ENCODE measurements at regions not wholly inside any gene's neighbourhood (a gene's known extent, or its start where the extent isn't known, plus 50 kb on each side); places are given as distances from the start of the nearest gene placed in this dataset.
"Not testable (repeated sequence)": the region's sequence is repeated elsewhere in the genome, so short reads cannot be mapped to it uniquely, and the experiment has no call there.

DNA sequence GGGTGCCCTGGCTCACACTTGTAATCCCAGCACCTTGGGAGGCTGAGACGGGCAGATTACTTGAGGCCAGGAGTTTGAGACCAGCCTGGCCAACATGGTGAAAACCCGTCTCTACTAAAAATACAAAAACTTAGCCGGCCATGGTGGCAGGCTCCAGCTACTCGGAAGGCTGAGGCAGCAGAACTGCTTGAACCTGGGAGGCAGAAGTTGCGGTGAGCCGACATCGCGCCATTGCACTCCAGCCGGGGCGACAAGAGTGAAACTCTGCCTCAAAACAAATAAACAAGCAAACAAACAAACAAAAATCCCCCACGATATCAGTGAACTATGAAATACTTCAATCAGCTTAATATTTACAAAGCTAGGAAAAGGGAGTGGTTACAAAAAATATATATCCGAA is 382.3 kb upstream of the KCND2 start:
- Mint-ChIP-seq H3K4me1 (ENCODE audit: low read depth in 2 of 2) (no peaks in the 10 kb centered on the region), H3K36me3 (no peaks in the 10 kb centered on the region), H3K4me3 (no peak overlapping the region), H3K27me3 (no peaks in the 10 kb centered on the region), H3K9me3 (peaks cover 10% of the 10 kb centered on the region), H3K27ac (no peak overlapping the region)
- ATAC-seq = no peak
- no peak for DNase-seq (ENCODE audit: low spot score)

DNA sequence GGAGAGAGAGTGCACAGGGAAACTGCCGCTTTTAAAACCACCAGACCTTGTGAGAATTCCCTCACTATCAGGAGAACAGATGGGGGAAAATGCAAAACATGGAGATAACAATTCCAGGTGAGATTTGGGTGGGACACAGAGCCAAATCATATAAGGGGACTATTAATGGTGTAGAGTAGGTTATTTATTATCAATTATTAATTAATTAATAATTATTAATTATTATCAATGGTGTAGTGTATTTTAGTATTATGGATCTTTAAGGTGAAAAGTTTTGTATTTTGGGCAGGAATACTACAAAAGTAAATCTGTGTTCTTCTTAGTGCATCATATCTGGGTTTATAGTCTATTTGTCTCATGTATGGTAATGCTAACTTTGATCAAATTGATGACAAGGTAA is 377.7 kb upstream of the KCND2 start:
- Mint-ChIP-seq H3K27ac (no peak overlapping the region), H3K36me3 (peaks cover 11% of the 10 kb centered on the region), H3K9me3 (peaks cover 23% of the 10 kb centered on the region), H3K4me1 (ENCODE audit: low read depth in 2 of 2) (no peaks in the 10 kb centered on the region), H3K4me3 (no peak overlapping the region), H3K27me3 (no peaks in the 10 kb centered on the region)
- DNase-seq (ENCODE audit: low spot score) (no peak), ATAC-seq (no peak)

DNA sequence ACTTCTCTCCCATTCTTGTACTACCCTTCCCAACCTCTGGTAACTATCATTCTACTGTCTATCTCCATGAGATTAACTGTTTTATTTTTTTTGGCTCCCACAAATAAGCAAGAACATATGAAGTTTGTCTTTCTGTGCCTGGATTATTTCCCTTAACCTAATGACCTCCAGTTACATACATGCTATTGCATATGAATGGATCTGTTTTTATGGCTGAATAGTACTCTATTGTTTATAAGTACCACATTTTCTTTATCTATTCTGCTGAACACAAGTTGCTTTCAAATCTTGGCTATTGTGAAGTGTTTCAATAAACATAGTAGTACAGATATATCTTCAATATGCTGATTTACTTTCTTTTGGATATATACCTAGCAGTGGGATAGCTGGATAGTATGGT is 376.6 kb upstream of the KCND2 start:
- ATAC-seq (no peak), DNase-seq (ENCODE audit: low spot score) (no peak)
- H3K27ac Mint-ChIP-seq = no peak overlapping the region
- H3K27me3 Mint-ChIP-seq = no peaks in the 10 kb centered on the region
- H3K9me3 Mint-ChIP-seq = peaks cover 23% of the 10 kb centered on the region
- H3K4me3 Mint-ChIP-seq = no peak overlapping the region
- peaks cover 11% of the 10 kb centered on the region for H3K36me3 Mint-ChIP-seq
- no peaks in the 10 kb centered on the region for H3K4me1 Mint-ChIP-seq (ENCODE audit: low read depth in 2 of 2)

DNA sequence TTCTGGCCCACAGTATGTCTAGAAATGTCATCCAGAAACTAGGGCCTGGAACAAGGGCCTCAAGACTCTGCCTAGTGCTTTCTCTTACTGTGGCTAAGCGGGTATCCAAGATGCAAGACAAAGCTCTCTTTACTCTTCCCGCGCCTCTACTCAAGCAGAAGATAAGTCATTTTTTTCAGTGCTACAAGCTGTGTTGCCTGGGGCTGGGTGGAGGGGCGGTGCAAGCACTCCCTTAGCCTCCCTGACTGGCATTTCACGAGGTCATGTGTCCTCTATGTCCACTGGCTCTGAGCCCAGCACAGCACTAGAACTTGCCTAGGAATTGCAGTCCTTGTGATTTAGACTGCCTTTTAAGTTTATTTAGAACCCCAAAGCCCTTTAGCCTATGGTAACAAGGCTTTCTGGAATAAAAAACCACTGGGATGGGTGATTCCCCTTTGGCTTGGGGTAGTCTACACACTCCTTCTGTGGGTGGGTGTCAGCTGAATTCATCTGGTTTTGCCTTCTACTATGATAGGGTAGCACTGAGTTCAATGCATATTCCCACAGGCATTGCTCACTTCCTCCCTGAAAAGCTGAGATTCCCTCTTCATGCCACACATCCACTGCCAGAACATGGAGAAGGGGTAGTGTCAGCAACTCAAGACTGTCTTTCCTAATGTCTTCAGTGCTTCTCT is 371.8 kb upstream of the KCND2 start:
- peaks cover 27% of the 10 kb centered on the region for H3K9me3 Mint-ChIP-seq
- H3K27me3 Mint-ChIP-seq = no peaks in the 10 kb centered on the region
- no peak overlapping the region for H3K27ac Mint-ChIP-seq
- no peaks in the 10 kb centered on the region for H3K4me1 Mint-ChIP-seq (ENCODE audit: low read depth in 2 of 2)
- H3K4me3 Mint-ChIP-seq = no peak overlapping the region
- peaks cover 16% of the 10 kb centered on the region for H3K36me3 Mint-ChIP-seq
- ATAC-seq = no peak
- no peak for DNase-seq (ENCODE audit: low spot score)

DNA sequence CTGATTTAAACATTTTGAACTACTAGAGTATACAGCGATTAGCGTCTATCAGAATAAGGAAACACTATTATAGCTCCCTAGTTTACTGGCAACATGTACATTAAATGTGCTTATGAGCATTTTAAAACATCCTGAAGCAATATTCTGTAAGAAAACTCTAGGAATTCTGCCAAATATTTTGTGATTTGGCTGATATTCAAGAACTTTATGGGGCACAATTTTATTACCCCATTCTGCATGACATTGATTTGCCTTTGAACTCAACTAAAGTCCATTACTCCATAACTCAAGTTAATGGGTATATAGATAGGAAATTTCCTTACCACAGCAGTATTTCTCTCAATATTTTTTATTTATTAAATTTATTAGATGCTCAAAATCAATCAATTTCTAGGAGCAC is 369.9 kb upstream of the KCND2 start:
- no peak overlapping the region for H3K4me3 Mint-ChIP-seq
- H3K27me3 Mint-ChIP-seq = no peaks in the 10 kb centered on the region
- H3K9me3 Mint-ChIP-seq = peaks cover 18% of the 10 kb centered on the region
- no peak overlapping the region for H3K27ac Mint-ChIP-seq
- no peaks in the 10 kb centered on the region for H3K4me1 Mint-ChIP-seq (ENCODE audit: low read depth in 2 of 2)
- peaks cover 9% of the 10 kb centered on the region for H3K36me3 Mint-ChIP-seq
- ATAC-seq (no peak), DNase-seq (ENCODE audit: low spot score) (no peak)

DNA sequence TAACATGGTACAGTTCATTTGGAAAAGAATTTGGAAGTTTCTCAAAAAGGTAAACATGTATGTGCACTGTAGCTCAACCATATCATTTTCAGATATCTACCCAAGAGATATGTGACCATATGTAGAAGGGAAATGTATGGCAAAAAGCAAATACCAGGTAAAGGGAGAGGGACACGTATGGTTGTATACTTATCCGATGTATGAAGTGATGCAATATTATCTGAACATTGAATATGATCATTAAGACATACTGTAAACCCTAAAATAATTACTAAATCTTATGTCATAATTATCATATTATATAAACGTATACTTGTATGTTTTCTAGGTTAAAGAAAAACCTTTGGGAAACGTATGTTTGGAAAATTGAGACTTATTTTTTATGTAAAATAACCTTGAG is 367.5 kb upstream of the KCND2 start:
- Mint-ChIP-seq H3K4me3 (no peak overlapping the region), H3K9me3 (peaks cover 19% of the 10 kb centered on the region), H3K4me1 (ENCODE audit: low read depth in 2 of 2) (no peaks in the 10 kb centered on the region), H3K27me3 (no peaks in the 10 kb centered on the region), H3K36me3 (peaks cover 10% of the 10 kb centered on the region), H3K27ac (no peak overlapping the region)
- DNase-seq (ENCODE audit: low spot score) (no peak), ATAC-seq (no peak)

DNA sequence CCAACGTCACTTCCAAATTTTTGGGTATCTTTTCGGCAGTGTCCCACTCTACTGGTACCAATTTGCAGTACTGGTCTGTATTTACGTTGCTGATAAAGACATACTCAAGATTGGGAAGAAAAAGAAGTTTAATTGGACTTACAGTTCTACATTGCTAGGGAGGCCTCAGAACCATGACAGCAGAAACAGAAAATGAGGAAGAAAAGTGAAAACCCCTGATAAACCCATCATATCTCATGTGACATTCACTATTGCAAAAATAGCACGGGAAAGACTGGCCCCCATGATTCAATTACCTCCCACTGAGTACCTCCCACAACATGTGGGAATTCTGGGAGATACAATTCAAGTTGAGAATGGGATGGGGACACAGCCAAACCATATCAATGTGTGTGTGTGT is 364.0 kb upstream of the KCND2 start:
- ATAC-seq (no peak), DNase-seq (ENCODE audit: low spot score) (no peak)
- H3K4me1 Mint-ChIP-seq (ENCODE audit: low read depth in 2 of 2) = no peaks in the 10 kb centered on the region
- H3K9me3 Mint-ChIP-seq = peaks cover 18% of the 10 kb centered on the region
- H3K4me3 Mint-ChIP-seq = no peak overlapping the region
- no peak overlapping the region for H3K27ac Mint-ChIP-seq
- peaks cover 5% of the 10 kb centered on the region for H3K36me3 Mint-ChIP-seq
- H3K27me3 Mint-ChIP-seq = no peaks in the 10 kb centered on the region

DNA sequence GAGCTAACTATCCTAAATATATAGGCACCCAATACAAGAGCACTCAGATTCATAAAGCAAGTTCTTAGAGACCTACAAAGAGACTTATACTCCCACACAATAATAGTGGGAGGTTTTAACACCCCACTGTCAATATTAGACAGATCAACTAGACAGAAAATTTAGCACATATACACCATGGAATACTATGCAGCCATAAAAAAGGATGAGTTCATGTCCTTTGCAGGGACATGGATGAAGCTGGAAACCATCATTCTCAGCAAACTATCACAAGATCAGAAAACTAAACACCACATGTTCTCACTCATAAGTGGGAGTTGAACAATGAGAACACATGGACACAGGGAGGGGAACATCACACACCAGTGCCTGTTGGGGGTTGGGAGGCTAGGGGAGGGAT is 358.9 kb upstream of the KCND2 start:
- not testable (repeated sequence) for ATAC-seq; H3K36me3 Mint-ChIP-seq; DNase-seq (ENCODE audit: low spot score); H3K27me3 Mint-ChIP-seq; H3K4me1 Mint-ChIP-seq (ENCODE audit: low read depth in 2 of 2); H3K27ac Mint-ChIP-seq; H3K4me3 Mint-ChIP-seq
- peaks cover 12% of the 10 kb centered on the region for H3K9me3 Mint-ChIP-seq

DNA sequence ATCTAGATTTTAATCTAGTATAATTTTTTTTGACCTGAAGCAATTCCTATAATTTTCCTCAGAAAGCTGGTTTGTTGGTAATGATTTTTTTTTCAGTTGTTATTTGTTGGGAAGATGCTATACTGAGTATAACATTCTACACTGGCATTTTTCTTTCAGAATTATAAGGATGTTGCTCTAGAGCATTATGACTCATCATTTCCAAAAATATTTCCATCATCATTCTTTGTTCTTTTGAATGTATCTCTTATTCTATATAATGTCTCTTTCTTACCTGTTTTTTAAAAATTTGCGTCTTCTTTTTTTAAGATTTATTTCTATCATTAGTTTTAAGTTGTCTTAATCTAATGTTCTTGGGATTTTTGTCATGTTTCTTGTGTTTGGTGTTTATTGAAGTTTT is 356.5 kb upstream of the KCND2 start:
- Mint-ChIP-seq H3K36me3 (no peaks in the 10 kb centered on the region), H3K27ac (no peak overlapping the region), H3K27me3 (no peaks in the 10 kb centered on the region), H3K4me3 (no peak overlapping the region), H3K4me1 (ENCODE audit: low read depth in 2 of 2) (no peaks in the 10 kb centered on the region), H3K9me3 (peaks cover 12% of the 10 kb centered on the region)
- ATAC-seq (no peak), DNase-seq (ENCODE audit: low spot score) (no peak)

DNA sequence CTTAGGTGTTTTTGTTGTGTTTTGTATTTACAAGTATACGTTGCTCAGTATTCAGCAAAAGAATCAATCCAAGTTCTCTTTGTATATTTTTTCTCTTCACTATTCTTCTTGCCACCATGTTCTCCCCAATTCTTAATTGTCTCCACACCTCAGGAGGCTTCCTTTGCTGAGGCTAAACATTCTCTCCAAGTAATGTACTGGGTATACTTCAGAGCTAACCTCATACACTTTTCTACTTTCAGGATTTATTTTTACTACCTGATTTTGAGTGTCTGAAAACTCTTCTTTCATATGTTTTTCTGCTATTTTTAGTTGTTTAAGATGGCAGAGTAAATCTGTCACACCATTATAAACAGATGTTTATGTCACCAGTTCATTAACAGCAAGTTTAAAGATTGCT is 354.8 kb upstream of the KCND2 start:
- no peak for ATAC-seq
- Mint-ChIP-seq H3K4me3 (no peak overlapping the region), H3K9me3 (peaks cover 12% of the 10 kb centered on the region), H3K4me1 (ENCODE audit: low read depth in 2 of 2) (no peaks in the 10 kb centered on the region), H3K36me3 (no peaks in the 10 kb centered on the region), H3K27ac (no peak overlapping the region), H3K27me3 (no peaks in the 10 kb centered on the region)
- no peak for DNase-seq (ENCODE audit: low spot score)

DNA sequence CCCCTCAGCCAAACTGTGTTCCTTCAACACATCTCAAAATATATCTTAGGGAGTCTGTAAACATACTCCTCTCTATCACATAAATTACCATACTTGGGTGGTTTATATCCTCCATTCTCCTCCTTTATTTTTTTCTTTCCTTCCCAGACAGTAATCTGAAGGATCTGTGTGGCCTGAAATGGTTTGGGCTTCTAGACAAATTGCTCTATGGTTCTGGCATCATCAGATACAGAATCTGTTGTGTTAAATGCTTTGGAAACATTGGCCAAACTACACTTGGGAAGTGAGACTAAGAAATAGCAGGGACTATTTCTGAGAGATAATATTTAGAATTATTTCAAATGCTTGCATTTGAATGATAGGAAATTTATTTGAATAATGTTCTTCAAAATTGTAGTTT is 353.0 kb upstream of the KCND2 start:
- no peak for ATAC-seq
- no peak for DNase-seq (ENCODE audit: low spot score)
- no peaks in the 10 kb centered on the region for H3K27me3 Mint-ChIP-seq
- no peaks in the 10 kb centered on the region for H3K4me1 Mint-ChIP-seq (ENCODE audit: low read depth in 2 of 2)
- H3K9me3 Mint-ChIP-seq = peaks cover 4% of the 10 kb centered on the region
- no peak overlapping the region for H3K27ac Mint-ChIP-seq
- H3K4me3 Mint-ChIP-seq = no peak overlapping the region
- H3K36me3 Mint-ChIP-seq = no peaks in the 10 kb centered on the region

DNA sequence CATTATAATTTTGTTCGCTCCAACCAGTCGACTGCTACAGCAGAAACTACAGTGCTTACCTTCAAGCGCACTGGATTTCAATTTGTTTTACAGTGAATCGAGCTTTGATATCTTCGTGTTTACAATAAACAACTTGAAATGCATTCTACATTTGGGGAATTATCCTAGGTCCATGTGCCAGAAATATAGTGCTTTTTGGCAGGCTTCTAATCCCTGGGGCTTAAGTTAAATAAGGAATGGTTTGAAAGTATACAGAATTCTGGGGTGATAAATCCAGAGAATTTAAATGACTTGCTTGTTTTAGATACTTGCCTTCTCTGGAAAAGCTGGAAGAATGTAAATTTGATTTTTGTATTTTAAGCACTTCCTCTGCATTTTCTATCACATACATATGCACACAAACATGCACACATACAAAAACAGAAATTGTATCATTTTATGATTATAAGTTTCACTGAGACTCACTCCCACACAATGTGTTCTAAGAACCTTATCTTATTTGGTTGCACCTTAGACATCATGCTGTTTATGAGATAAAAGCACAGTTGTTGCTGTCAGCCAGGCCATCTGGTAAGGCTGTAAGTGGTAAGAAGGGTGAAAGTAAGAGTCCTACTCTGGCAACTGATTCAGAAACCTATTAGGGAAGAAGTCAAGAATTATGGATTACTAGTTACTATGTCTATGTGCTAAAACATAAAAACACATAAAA is 347.2 kb upstream of the KCND2 start:
- no peaks in the 10 kb centered on the region for H3K27me3 Mint-ChIP-seq
- H3K36me3 Mint-ChIP-seq = peaks cover 8% of the 10 kb centered on the region
- peaks cover 3% of the 10 kb centered on the region for H3K9me3 Mint-ChIP-seq
- no peak overlapping the region for H3K4me3 Mint-ChIP-seq
- ATAC-seq = no peak
- DNase-seq (ENCODE audit: low spot score) = no peak
- H3K27ac Mint-ChIP-seq = no peak overlapping the region
- no peaks in the 10 kb centered on the region for H3K4me1 Mint-ChIP-seq (ENCODE audit: low read depth in 2 of 2)

DNA sequence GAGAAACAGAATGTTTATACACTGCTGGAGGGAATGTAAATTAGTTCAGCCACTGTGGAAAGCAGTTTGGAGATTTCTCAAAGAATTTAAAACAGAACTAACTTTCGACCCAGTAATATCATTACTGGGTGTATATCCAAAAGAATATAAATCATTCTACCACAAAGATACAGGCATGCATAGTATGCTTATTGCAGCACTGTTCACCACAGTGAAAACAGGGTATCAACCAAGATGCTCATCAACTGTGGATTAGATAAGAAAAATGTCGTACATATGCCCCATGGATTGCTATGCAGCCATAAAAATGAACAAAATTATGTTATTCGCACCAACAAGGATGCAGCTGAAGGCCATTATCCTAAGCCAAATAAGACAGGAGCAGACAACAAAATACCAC is 343.1 kb upstream of the KCND2 start:
- no peak for ATAC-seq
- H3K36me3 Mint-ChIP-seq = peaks cover 8% of the 10 kb centered on the region
- H3K4me3 Mint-ChIP-seq = no peak overlapping the region

DNA sequence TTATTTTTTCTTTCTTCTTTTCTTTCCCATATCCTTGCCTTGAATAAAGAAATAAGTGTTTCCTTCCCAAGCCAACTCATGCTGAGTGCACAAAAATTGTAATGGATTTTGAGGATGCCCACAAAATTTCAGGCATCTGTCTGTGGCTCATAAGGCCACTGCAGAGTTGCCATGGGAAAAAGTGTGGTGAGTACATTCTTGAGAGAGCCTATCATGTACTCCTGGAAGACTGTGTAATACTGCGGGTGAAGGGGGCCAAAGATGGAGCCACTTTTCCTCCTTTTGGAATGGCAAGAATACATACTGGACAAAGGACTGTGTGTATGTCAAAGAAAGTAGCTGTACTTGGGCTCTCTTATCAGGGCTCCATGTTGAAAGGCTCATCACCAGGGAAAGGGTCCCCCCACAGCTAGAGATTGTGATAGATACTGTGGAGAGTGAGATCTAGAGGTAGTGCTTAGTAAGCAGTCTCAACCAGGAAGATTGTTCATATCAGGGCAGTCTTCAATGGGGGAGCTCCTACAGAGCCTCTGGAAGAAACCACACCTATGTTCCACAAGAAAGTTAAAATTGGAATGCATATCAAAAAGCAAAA is 341.6 kb upstream of the KCND2 start:
- no peak overlapping the region for H3K4me3 Mint-ChIP-seq
- no peaks in the 10 kb centered on the region for H3K4me1 Mint-ChIP-seq (ENCODE audit: low read depth in 2 of 2)
- DNase-seq (ENCODE audit: low spot score) (no peak), ATAC-seq (no peak)
- H3K27ac Mint-ChIP-seq = no peak overlapping the region
- H3K36me3 Mint-ChIP-seq = peaks cover 4% of the 10 kb centered on the region
- H3K27me3 Mint-ChIP-seq = no peaks in the 10 kb centered on the region
- H3K9me3 Mint-ChIP-seq = peaks cover 8% of the 10 kb centered on the region

More for the DNA sequence above, 343.1 kb upstream of the KCND2 start:
- Mint-ChIP-seq H3K27me3 (no peaks in the 10 kb centered on the region), H3K9me3 (peaks cover 8% of the 10 kb centered on the region), H3K27ac (no peak overlapping the region), H3K4me1 (ENCODE audit: low read depth in 2 of 2) (no peaks in the 10 kb centered on the region)
- DNase-seq (ENCODE audit: low spot score) = no peak

Measured in natural killer cell treated with Interleukin-12 subunit alpha and Interleukin-12 subunit beta and Interleukin-15 and Interleukin-18, amount 100 ng/mL, for 72 hours (primary cell).